GM18873 (cell line): ENCODE measurements at regions not wholly inside any gene's neighbourhood (a gene's known extent, or its start where the extent isn't known, plus 50 kb on each side); places are given as distances from the start of the nearest gene placed in this dataset.

ENCODE experiments used
- ATAC-seq: cut with Tn5 transposase; IDR thresholded peaks from one replicate; pipeline ENCODE4 v1.9.1; 2021; ENCODE audit warnings: mild to moderate bottlenecking, moderate library complexity, moderate number of reproducible peaks; ENCODE audit not compliant: unreplicated experiment, low FRiP score

- ATAC-seq = no peak
Measured at GRCh38 chr10:90378524-90379076, 479.2 kb downstream of the HTR7 start.

- no peak for ATAC-seq
Measured at GRCh38 chr10:90381468-90381867, 476.4 kb downstream of the HTR7 start.

- ATAC-seq = no peak
Measured at GRCh38 chr10:90389876-90390275, 468.0 kb downstream of the HTR7 start.

GRCh38 chr10:90394311-90394710 is 463.5 kb downstream of the HTR7 start:
- no peak for ATAC-seq

GRCh38 chr10:90396721-90397120 is 461.1 kb downstream of the HTR7 start:
- ATAC-seq = no peak

GRCh38 chr10:90398566-90398965 is 459.3 kb downstream of the HTR7 start:
- ATAC-seq = no peak

GRCh38 chr10:90399782-90400181 is 458.1 kb downstream of the HTR7 start:
- no peak for ATAC-seq

GRCh38 chr10:90403211-90404000 is 454.4 kb downstream of the HTR7 start:
- no peak for ATAC-seq

- ATAC-seq = no peak
Measured at GRCh38 chr10:90407131-90407530, 450.7 kb downstream of the HTR7 start.

GRCh38 chr10:90407851-90408250 is 450.0 kb downstream of the HTR7 start:
- ATAC-seq = no peak

- ATAC-seq = no peak
Measured at GRCh38 chr10:90412582-90412981, 445.3 kb downstream of the HTR7 start.

- ATAC-seq = no peak
Measured at GRCh38 chr10:90413196-90413595, 444.6 kb downstream of the HTR7 start.

GRCh38 chr10:90414926-90415325 is 442.9 kb downstream of the HTR7 start:
- no peak for ATAC-seq

GRCh38 chr10:90417029-90417428 is 440.8 kb downstream of the HTR7 start:
- no peak for ATAC-seq

GRCh38 chr10:90417476-90418210 is 440.2 kb downstream of the HTR7 start:
- no peak for ATAC-seq

- ATAC-seq = no peak
Measured at GRCh38 chr10:90418869-90419652, 438.8 kb downstream of the HTR7 start.

- ATAC-seq = no peak
Measured at GRCh38 chr10:90420637-90421318, 437.1 kb downstream of the HTR7 start.

- ATAC-seq = no peak
Measured at GRCh38 chr10:90421874-90422273, 436.0 kb downstream of the HTR7 start.

- no peak for ATAC-seq
Measured at GRCh38 chr10:90424730-90425129, 433.1 kb downstream of the HTR7 start.

- ATAC-seq = no peak
Measured at GRCh38 chr10:90430186-90430585, 427.7 kb downstream of the HTR7 start.
